GM12873 (cell line): ENCODE measurements at regions not wholly inside any gene's neighbourhood (a gene's known extent, or its start where the extent isn't known, plus 50 kb on each side); places are given as distances from the start of the nearest gene placed in this dataset.

Experiments
- TF ChIP-seq, protein P1 (sequence below): IDR thresholded peaks from 2 replicates; pipeline ENCODE4 v1.5.1; 2012; ENCODE audit warnings: low read depth, mild to moderate bottlenecking, moderate library complexity, low read length, control low read depth; ENCODE audit not compliant: insufficient read depth; ENCODE audit errors: missing control alignments

DNA sequence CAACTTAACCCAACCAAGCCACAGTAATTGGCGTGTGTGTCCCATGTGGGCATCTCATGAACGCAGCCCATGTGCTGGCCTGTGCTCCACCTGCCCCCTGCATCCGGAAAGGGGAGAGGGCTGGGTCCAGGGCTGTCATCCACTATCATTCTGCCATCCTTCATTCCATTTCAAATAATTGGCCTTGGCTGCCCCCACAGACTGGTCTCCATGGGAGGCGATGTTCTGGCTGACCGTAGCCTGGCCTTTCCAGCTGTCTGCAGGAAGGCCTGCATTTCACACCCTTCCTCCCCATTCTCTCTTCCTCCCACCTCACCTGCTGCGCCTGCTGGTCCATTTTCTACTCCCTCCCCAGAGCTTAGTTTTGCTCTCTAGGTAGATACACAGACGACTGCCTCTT is 442.8 kb downstream of the COG6 start:
- TF ChIP-seq, protein P1, sequence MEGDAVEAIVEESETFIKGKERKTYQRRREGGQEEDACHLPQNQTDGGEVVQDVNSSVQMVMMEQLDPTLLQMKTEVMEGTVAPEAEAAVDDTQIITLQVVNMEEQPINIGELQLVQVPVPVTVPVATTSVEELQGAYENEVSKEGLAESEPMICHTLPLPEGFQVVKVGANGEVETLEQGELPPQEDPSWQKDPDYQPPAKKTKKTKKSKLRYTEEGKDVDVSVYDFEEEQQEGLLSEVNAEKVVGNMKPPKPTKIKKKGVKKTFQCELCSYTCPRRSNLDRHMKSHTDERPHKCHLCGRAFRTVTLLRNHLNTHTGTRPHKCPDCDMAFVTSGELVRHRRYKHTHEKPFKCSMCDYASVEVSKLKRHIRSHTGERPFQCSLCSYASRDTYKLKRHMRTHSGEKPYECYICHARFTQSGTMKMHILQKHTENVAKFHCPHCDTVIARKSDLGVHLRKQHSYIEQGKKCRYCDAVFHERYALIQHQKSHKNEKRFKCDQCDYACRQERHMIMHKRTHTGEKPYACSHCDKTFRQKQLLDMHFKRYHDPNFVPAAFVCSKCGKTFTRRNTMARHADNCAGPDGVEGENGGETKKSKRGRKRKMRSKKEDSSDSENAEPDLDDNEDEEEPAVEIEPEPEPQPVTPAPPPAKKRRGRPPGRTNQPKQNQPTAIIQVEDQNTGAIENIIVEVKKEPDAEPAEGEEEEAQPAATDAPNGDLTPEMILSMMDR = no peak

DNA sequence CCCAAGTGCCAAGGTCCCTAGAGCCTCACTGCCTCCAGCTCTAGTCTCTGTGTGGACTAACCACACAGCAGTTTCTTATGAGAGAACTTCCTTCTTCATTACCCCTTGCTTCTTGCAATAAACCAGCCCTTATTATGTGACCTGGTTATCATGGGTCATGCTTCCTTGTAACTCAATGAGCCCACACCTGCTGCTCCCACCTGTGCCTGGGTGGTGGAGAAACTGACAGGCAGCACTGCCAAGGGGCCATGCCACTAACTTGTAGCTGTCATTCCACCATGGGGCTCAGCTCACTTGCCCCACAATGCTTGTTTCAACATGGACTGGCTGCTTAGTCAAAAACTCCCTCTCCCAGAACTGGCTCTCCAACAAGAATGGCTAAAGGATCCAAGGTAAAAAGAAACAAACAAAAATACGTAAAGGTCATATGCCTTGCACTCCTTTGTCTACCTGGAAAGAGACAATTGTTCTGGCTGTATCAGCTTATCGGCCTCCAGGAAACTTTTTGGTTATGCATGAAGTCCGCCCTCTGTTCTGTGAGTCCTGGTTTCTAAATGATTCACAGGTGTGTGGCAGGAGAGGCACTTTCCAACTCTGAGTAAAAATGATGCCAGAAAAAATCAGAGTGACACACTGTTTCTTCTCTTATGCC is 446.4 kb downstream of the COG6 start:
- TF ChIP-seq, protein P1 = no peak

DNA sequence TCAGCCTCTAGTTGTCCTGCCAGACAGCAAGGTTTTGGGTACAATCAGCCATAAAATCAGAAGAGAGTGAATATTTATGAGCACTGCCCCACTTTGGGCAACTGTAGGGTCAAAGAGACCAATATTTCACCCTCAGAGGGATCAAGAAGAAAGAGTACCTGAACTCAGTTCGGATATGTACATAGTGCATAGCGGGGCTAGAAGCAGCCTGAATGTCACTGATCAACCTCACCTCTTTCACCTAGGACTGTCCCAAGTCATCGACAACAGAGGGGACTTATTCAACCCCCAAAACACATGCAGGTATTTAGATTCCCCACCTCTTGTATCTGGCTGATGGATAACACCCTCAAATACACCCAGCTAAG is 446.9 kb downstream of the COG6 start:
- TF ChIP-seq, protein P1 = no peak

DNA sequence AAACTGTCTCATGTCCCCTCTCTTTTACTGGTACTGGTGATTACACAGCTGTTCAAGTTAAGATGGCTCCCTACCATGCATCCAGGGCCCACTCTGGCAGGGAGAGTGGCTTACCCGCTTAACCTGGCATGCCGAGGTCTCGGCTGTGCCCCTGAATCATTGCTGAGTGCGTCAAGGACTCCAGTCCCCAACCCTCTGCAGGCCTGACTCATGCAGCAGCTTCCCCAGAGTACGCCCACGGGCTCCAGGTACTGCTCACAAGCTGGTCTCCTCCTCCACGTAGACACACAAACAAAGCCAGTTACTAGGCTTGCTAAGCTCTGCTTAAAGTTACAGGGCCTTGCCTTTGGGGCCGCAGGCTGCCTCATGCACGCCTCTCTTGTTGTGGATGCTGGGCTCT is 447.4 kb downstream of the COG6 start:
- TF ChIP-seq, protein P1 = no peak

DNA sequence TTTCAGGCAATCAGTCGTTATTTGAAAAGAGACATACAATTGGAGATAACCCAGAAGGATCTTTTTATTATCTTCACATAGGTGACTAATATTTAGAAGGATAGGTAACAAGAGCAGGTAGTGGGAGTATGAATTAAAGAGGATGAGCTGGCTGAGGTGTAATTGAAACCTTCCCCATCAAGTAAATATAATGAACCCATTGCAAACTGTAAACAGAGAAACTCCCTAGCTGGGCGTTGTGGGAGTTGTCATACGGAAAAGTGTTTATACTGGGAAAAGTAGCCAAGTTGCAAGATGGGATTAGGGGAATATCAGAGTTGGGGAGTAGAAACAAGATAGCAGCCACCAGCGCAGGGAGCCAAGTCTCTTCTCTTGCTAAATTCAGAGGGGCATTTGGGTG is 448.4 kb downstream of the COG6 start:
- TF ChIP-seq, protein P1 = no peak

DNA sequence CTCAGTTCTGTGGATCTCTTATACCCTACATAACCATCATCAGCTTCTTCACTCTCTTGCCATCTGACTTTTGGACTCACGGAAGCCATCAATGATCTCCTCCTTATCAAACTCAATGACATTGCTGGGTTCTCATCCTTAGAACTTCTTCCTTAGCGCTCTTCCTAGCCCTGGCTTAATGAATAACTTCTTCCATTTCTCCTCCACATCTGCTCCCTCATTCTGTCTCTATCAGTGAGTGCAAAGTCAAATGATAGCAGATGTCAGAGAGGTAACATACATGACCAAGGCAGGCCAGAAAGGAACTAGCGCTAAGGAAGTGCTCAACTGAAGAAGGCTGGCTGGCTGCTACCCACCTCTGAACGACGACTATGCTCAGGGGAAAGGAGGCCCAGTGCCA is 449.8 kb downstream of the COG6 start:
- TF ChIP-seq, protein P1 = no peak

DNA sequence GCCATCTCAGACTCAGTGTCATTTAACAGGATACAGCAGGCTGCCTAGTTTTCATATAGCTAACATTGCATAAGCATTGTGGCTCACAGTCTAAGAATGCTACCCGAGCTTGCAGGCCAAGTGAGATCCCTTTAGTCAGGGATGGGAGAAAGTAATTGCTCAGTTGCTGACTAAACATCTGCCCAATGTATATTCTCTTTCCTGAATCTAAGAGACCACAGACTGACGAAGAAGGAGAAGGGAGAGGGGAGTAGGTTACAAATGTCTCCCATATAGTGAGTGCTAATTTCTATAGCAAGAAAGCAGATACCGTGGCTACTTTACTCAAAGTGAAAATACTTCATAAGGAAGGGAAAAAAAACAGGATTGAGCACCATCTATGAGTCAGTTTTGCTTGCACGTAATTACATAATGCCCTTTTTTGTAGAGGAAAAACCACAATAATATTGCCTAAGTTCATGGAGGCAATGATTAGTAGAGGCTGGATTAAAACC is 453.9 kb downstream of the COG6 start:
- TF ChIP-seq, protein P1 = no peak
